Colon (tissue), 2 donors: ENCODE measurements at regions not wholly inside any gene's neighbourhood (a gene's known extent, or its start where the extent isn't known, plus 50 kb on each side); places are given as distances from the start of the nearest gene placed in this dataset.
"Not testable (repeated sequence)": the region's sequence is repeated elsewhere in the genome, so short reads cannot be mapped to it uniquely, and the experiment has no call there.

Experiments used
- FAIRE-seq: peaks from 2 replicates; lab custom pipeline; 2012; peaks lifted over from hg19 to GRCh38; lab: Jason Lieb, UNC
- donor health status: control.
- donor health status: control.

DNA sequence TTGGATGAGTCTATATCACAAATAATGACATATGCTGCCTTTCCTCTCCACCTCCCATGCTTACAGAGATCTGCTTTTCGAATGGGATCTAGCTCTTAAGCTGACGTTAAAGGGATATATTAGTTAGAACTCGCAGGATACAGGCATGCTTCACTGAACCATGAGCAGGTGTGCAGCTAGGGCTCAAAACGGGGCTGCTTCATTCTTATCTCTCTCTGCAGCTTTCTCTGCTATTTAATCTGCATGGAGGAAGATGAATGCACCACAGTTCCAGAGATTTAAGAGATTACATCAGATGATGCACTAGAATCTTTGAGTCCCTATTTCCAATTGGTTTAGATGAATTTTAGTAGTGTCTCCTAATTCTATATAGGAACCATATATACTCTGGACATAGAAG, 327.0 kb downstream of the RAD51AP2 start:
- FAIRE-seq = no peak

DNA sequence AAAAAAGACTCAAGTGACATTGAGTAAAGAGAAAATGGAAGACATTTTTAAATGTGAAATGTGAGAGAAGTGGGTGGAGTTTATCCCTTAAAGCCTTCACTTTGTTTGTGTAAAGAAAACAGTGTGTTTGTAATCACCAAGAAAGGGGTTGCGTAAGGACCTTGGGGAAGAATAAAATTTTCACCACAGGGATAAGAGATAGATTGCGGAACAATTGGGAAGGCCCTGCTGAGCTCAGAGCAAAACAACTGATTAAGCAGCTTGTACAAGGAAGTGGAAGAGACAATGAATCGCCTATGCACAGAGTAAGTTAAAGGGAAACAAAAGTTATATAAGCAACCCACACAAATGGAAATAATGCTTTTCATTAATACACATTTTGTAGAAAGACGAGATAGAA, 327.7 kb downstream of the RAD51AP2 start:
- no peak for FAIRE-seq

DNA sequence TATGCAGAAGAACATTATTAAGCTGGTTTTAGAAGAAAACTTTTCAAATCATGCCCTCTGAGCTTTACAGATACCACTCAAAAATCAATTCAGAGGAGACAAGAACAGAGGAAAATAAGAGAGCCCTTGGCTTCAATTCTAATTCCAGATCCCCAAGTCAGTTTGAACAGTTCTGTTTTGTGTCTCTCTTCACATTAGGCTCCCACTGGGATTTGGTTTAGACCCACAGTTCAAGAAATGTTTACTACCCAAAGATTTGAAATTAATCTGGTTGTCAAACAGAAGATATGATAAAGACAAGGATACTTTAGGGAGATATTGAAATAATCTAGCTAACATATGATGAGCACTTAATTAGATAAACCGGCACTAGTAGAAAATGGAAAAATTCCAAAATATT, 329.5 kb downstream of the RAD51AP2 start:
- no peak for FAIRE-seq

DNA sequence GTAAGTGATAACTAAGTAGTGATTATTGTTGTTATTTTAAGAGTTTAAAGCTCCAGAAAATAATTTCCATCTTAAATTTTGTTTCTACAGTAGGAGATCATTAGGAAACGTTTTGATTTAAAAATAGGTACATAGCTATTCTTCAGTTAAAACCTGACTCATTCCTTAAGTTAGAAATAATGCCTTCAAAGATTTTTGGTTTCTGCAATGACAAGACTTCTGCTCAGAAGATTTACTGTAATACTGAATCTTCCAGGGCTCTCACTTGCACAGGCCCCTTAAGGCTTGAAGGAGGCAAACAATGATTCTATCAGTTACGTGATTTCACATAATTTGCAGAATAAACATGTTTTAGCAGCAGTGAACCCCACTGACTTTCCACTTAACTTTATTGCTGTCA, 333.7 kb downstream of the RAD51AP2 start:
- FAIRE-seq = no peak

DNA sequence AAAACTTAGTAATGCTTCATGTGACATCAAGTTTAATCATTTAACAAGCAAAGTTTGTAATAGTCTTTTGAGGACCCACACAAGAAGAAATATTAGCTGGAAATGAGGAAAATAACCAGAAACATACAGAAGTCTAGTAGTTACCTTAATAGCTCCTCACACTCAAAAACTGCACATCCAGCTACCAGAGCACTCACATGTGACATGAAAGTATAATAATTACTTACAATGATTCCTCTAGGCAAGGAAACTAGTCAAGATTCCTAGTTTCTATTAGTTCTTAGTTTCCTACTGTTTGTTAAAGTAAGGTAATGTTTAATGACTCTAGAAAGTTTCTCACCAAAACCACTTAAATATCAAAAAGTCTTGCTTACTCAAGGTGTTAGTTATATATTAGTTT, 335.8 kb downstream of the RAD51AP2 start:
- FAIRE-seq = no peak

DNA sequence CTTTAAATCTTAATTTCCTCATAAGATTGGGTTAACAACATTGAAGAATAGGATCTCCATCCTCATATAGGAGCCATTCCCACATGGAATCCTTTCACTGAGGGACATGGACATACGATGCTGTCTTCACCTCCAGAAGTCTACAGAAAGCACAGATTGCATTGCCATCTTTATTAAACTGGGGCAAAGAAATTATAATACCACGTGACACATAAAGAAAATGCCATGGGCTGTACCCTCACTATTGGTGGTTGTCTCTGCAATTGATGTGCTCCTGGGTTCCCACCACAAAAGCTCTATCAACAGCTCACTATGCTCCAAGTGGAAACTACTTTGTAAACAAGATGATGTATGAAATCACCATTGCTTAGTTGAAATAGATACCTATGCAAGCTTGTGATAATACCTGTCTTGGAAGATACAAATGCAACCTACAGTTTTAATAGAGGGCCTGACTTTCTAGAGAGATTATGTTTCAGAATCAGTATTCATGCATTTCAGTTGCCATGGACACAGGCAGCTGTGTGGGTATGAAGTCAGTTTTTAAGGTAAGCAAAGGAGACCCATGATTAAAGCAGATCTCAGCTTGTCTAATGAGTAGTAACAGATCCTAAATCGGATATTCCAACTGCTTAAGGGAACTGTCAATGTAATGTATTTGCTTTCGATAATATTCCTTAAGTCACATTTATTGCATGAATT, 337.0 kb downstream of the RAD51AP2 start:
- no peak for FAIRE-seq

DNA sequence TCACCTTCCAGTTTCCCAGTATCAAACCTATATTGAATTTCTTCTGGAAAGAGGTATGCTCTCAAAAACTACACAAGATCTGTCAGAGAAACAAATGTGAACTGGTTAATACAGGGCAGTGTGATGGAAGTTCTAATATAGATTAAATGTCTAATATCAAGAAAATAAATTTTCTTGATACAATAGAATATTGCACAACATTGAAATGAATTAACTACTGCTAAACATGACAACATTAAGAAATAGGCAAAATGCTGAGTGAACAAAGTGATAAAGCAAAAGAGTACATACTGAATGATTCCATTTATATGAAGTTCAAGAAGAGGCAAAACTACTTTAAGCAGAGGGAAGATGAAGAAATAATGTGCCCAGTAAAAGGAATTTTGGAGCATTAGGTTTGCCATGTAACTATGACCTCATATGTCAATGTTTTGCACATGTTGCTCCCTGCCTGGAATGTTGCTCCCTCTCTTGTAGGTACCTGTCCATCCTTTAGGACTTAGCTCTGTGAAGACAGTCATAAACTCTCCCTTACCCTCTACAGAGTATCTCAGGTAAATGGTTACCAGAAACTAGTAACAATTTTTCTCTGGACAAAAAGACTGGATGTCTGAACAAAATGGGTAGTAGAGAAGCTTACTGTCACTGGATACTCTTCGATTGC, 339.0 kb downstream of the RAD51AP2 start:
- no peak for FAIRE-seq

DNA sequence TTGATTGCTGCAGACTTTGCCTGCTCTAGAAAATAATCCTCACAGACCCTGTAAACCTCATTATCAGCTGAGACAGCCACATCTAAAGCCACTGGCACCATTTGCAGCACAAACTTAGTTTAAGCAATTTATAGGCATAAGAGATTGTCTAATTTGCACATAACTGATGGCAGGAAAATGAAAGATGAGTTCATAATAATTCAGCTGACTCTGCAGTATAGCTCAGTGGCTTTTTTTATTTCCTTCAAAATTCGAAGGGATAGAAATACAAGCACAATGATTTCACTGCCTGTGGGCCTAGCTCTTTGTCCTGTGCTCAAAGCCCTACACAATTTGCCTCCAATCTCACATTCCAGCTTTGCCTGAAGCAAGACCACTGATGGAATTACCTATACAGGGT, 341.2 kb downstream of the RAD51AP2 start:
- no peak for FAIRE-seq

DNA sequence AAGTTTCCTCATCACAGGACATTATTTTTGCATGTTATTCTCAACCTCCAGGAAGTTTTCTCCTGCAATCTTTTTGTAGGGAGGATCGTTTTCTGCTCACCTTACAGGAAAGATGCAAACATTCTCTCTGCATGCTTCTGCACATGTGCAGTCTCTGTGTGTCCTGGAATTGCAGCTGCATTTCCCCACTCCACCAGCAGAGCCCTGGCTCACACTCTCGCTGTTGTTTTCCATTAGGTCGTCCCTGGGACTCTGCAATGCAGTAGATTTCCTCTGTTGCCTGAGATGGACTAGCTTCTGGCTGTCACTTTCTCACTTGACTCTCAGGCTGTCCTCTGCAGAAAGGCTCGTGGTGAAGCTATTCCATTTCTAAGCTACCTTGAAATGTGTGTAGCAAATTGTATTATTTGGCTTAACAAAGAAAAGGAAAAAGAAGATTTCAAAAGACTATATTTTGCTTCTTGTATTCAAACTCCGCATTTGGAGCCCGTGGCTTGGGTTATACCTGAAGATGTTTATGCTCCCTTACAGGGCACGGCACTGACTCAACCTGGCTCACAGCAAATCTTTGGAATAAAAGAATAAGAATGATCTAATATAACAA, 346.7 kb downstream of the RAD51AP2 start:
- FAIRE-seq = no peak

DNA sequence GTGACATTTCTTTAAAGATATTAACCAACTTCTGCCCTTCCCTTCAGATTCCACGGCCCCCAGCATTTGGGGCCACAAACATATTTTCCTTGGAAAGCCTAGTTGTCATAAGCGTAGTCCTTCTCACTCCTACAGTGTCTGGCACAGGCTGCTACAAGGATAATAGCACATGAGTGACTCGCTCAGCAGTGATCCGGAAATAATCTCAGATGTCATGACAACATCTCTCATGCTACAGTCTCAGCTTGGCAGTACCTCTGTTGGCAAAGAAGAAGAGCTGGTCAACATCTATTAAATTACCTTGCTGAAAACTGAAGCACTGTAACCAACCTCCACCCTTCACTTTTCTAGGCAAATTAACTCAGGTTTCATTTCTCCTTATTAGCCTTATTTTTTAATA, 351.7 kb downstream of the RAD51AP2 start:
- no peak for FAIRE-seq

DNA sequence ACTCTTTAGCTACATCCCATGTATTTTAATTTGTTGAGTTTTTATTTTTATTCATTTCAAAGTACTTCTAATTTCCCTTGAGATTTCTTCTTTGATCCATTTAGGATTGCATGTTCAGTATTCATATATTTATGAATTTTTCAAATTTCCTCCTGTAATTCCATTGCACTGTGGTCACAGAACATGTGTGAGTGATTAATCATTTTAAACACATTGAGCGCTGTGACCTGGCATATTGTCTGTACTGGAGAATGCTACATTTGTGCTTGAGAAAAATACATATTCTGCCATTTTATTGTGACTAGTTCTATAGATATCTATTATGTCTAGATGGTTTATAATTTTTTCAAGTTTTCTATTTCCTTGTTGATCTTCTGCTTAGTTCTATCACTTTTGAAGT, 353.7 kb downstream of the RAD51AP2 start:
- FAIRE-seq = no peak

DNA sequence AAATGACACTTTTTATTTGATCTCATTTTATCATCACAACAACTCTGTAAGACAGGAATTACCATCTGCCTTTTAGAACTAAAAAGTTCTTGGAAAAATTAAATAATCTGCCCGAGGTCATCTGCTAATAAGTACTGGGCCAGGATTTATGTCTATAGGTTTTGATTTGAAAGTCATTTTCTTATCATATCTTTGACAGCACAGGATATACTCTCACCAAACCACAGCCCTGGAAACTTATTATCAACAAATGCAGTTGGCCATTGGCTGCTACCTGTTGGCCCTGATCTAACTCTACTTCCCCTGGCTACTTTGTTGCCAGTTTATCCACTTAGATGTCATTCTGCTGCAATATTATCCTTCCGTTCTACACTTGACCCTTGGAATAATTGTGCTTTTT, 354.6 kb downstream of the RAD51AP2 start:
- no peak for FAIRE-seq

DNA sequence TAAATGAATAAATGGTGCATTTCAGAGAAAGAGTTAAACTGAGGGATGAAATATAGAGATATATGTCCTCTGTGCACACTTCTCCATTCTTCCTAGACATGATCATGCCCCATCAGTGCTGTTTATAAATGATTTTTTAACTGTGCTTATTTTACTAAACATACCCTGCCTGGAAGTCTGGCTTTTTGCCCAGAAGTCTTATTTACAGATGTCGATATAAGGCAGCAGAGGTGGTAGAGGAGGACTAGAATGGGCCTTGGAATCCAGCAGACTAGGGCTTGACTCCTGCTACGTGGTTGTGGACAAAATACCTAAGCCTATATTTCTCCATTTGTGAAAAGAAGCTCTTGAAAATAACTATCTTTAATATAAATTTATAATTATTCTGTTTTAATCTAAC, 355.5 kb downstream of the RAD51AP2 start:
- FAIRE-seq = no peak

DNA sequence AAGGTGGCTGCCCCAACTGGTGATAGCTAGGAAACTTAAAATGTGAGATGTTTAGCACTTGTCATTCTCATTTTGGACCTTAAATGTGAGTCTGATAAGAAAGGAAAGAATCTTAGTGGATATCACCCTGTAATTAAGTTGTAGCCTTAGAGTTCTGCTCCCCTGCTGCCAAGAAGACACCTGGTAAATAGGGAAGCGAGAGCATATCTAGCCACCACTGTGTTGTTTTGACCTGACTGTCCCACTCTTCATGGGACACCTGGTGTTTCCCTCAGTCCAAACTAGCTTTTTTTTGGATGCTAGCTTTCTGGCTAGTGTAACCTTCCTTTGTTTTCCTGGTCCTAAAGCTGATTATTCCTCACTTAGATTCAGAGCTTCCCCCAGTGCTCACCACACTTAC, 357.6 kb downstream of the RAD51AP2 start:
- no peak for FAIRE-seq

DNA sequence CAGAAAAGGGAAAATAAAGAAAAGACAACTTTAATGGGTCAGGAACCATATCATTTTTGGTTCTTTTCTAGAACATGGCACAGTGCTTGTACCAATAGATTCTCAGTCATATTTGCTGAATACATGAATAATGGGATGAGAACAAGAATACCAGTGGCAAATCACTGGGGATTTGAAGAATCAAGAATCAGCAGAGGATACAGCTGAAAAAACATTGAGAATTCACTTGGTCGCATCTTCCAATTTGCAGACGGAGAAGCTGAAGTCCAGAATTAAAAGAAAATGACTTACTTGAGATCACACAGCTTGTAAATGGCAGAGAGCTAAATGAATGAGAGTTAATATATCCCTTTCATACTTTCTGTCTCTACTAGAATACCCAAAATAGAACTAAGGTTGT, 362.2 kb downstream of the RAD51AP2 start:
- FAIRE-seq = no peak

DNA sequence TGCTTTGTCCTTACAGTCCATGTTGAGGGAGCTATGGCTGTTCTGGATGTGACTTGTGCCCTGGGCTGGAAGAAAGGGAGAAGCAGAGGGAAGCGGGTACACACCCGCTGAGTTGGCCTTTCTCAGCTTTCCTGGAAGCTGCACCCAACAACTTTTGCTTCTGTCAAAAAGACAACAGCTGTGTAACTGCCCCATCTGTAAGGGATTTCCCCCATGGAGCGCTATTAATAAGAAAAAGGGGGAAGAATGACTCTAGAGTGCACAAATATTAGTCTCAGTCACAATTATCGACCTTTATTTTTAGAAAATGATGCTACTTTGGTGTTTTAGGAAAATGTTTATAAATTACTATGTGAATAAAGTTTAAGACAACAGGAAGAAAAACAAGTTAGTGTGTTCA, 368.3 kb downstream of the RAD51AP2 start:
- no peak for FAIRE-seq

DNA sequence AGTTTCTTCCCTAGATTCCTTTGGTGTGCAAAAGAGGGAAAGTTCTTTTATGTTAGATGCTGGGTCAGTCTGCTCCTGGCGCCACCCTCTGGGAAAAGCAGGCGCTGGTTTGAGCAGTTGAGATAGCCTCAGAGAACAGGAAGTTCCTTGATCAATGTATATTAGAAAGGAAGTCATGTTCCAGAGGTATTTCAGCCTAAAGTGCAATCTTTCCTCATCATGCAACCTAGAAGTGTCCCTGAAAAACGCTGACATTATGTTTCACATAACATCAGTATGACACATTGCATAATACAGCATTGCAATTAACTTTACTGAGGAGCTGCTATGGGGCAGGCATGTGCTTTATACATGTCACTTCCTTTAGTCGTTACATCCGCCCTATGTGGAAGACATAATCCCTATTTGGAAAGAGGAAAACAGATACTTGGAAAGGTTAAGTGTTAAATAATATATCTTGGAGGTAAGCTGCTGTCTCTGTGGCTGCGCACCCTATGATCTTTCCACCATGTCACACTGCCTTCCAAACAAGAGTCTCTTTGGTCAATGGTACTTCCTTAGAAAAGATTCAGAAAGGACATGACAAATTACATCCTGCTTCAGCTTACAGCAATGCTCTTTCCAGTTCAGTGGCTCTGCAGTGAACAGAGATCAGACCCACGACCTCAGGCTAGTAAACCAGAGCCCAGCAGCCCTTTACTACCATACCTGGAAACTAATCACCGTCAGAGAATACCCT, 369.7 kb downstream of the RAD51AP2 start:
- no peak for FAIRE-seq

DNA sequence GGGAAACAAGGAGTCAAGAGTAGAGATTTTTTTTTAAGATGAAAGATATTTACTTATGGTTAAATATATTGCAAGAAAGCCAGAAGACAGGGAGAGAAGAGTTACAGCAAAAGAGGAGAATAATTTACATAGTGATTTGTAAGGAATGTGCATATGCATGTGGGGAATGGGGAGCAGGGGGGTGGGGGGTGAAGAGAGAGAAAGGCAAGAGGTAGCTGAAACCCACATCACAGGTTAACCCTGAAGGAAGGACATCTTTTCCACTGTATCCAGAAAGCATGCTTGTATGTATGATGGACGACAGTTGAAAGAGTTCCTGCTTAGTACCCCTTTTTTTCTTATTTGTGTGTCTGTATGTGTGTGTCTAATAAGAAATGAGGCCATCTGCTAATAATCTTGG, 371.9 kb downstream of the RAD51AP2 start:
- no peak for FAIRE-seq

DNA sequence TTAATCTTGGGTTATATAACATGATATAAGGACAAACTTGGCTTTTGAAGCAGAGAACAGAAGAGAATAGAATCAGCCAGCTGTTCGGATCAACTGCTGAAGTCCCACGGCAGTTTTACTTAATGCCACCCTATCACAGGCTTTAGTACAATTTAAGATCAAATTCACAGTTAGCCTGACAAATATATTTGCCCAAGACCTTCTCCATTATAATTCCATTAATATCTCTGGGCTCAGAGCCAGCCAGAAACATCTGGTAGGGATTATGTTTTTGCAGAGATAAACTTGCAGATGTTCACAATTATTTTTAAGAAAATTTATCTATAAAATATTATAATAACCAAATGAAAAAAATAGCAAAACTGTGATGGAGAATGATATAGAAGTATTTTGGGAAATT, 381.4 kb downstream of the RAD51AP2 start:
- FAIRE-seq = no peak

DNA sequence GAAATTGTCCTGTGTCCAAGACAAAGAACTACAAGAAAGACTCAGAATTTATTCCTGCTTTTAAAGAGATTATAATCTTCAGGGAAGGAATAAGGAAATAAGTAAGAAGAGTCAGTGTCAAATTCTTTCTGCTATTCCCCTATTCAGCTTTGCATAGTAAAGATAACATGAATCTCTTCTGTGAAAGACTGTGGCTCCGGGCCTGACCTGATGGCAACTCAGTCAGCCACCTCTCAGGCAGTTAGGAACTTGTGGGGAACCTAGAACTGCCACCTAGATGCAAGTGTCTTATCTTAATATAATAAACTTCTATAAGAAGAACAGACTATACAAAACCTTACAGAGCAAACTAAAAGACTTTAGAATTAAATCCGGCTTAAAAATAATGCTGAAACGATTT, 382.0 kb downstream of the RAD51AP2 start:
- FAIRE-seq = no peak

DNA sequence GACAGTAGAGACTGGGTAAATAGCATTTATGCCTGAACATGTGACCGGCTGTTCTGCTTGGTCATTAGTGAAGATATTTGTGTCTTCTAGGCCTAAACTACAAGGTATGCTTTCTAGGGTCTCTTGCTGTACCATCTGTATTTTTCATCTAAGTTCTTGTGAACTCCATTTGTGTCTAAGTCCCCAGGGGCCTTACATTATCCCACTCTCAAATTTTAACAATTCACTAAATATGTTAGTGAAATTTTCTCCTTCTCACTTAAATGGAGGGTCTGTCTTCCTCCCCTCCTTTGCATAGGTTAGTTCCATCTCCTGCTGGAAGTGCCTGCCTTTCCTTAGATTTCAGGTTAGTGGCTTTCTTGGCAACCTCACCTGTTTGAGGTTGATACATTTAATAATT, 382.6 kb downstream of the RAD51AP2 start:
- no peak for FAIRE-seq

DNA sequence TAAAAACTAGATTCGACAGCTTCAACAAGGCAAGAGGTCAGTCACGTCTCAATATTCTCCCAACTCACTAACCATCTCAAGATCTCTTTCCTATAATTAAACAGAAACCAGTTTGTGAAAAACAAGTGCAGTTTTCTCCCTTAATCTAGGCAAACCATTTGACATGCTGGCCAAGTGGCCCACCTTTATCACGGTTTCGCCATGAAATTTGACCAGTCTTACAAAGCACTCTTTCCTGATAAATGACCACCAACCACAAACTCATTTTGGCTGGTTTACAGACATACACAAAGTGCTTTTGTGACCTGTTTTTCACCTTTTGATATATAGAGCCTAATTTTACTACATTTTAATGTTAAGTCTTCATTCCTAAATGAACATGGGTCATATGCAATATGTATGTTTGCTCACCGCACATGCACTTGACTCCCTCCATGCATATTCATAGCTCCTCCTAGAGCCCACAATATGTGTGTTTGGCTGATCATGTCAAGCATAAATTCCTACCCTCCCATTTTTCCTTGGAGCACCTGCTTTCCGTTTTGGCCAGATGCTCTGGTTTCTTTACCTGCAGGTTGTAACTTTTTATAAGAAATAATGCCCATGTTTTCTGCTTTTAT, 385.1 kb downstream of the RAD51AP2 start:
- FAIRE-seq = no peak

DNA sequence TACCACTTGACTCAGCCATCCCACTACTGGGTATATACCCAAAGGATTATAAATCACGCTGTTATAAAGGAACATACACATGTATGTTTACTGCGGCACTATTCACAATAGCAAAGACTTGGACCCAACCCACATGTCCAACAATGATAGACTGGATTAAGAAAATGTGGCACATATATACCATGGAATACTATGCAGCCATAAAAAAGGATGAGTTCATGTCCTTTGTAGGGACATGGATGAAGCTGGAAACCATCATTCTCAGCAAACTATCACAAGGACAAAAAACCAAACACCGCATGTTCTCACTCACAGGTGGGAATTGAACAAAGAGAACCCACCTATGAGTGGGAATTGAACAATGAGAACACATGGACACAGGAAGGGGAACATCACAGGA, 387.6 kb downstream of the RAD51AP2 start:
- not testable (repeated sequence) for FAIRE-seq
